Ecto neural progenitor cell (in vitro differentiated cells): ENCODE measurements at regions not wholly inside any gene's neighbourhood (a gene's known extent, or its start where the extent isn't known, plus 50 kb on each side); places are given as distances from the start of the nearest gene placed in this dataset.
"Not testable (repeated sequence)": the region's sequence is repeated elsewhere in the genome, so short reads cannot be mapped to it uniquely, and the experiment has no call there.

Experiments used
- DNase-seq: peaks from one replicate; pipeline ENCODE4 v3.0.0-alpha.2; 2018; ENCODE audit warnings: low spot score

DNA sequence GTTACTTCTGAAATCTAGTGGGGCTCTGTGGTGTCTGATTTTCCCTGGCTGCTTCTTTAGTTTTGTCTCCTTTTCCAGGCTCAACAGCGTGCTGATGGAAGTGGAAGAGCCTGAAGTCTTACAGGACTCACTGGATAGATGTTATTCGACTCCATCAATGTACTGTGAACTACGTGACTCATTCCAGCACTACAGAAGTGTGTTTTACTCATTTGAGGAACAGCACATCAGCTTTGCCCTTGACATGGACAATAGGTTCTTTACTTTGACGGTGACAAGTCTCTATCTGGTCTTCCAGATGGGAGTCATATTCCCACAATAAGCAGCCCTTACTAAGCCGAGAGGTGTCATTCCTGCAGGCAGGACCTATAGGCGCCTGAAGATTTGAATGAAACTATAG is 51.1 kb downstream of the NBPF8 start:
- not testable (repeated sequence) for DNase-seq

- not testable (repeated sequence) for DNase-seq
Observed at GRCh38 chr1:120477663-120478062, 62.8 kb downstream of the NBPF8 start.

GRCh38 chr1:120478400-120478799 is 63.6 kb downstream of the NBPF8 start:
- DNase-seq, result not testable (repeated sequence)

GRCh38 chr1:120487542-120487941 is 72.7 kb downstream of the NBPF8 start:
- not testable (repeated sequence) for DNase-seq

GRCh38 chr1:120489217-120489616 is 74.4 kb downstream of the NBPF8 start:
- DNase-seq, result not testable (repeated sequence)

DNA sequence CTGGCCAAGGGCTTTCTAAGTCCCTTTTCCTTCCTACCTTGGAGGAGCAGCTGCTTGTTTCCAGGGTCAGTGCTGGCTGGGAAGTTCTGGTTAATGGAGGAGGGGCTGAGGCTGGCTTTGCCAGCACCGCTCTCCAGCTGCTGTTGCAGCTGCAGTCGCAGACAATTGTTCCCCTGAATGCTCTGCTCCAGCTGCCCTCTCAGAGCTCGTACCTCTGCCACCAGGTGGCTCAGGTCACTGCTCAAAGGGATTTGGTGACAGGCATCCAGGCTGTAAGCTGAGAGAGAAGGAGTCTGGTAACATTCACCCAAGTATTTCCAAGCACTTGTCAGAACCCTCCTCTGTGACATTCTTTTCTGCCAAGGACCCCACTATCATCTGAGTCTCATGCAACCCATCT is 82.3 kb downstream of the NBPF8 start:
- DNase-seq, result not testable (repeated sequence)

GRCh38 chr1:120503284-120503683 is 88.4 kb downstream of the NBPF8 start:
- not testable (repeated sequence) for DNase-seq

- DNase-seq, result not testable (repeated sequence)
Observed at GRCh38 chr1:120506352-120506751, 91.5 kb downstream of the NBPF8 start.

DNA sequence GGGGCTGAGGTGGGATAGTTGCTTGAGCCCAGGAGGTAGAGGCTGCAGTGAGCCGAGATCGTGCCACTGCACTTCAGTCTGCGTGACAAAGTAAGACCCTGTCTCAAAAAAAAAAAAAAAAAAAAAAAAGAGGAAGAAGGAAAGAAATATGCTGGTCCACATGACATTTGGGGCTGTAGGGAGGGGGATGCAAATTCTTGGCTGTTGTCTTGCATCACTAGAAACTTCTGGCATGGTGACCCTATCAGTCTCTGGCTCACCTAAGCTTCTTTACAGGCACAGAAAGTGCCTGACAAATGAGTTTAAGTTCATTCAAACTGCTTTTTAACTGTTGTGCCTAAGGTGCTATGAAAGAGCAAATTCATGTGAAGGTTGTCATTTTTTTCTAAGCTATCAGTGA is 93.5 kb downstream of the NBPF8 start:
- not testable (repeated sequence) for DNase-seq

- DNase-seq, result not testable (repeated sequence)
Observed at GRCh38 chr1:120509258-120509657, 94.4 kb downstream of the NBPF8 start.

- DNase-seq, result not testable (repeated sequence)
Observed at GRCh38 chr1:120513099-120513498, 98.3 kb downstream of the NBPF8 start.

DNA sequence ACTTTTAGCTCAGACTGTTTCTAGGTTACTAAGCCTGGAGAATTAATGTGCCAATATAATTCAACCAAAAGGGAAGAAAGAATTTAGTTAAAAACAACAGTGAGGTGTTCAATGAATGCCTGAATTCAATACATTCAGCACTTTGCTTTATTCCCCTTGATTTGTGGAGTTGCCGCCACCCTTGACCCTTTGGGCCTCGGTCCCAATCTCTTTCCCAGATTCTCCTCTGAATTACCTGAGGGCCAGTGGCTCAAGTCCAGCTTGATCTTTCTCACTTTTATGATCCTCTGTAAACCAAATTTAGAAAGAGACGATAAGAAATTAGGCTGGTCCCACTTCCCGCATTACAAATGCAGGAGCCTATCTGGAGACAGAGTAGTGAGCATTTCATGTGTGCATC is 98.7 kb downstream of the NBPF8 start:
- not testable (repeated sequence) for DNase-seq

DNA sequence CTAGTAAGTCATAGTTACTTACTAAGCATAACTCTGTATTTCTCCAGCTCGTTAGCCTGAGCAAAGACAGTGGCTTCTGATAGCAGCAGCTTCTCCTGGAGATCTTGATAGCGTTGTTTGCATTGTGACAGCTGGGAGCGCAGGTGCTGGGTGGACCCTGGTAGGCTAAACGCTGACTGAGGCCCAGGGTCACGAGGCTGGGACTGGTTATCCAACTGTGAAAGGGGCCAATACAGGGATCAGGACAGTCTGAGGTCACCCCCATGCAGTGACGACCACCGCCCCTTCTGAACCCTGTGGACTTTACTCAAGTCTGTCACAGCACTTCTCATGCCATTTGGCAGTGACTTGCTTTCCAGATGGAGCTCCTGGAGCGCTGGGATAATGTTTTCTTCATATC is 104.4 kb downstream of the NBPF8 start:
- DNase-seq, result not testable (repeated sequence)

- DNase-seq, result not testable (repeated sequence)
Observed at GRCh38 chr1:120524416-120524815, 109.6 kb downstream of the NBPF8 start.

- not testable (repeated sequence) for DNase-seq
Observed at GRCh38 chr1:120525386-120525785, 110.6 kb downstream of the NBPF8 start.

- not testable (repeated sequence) for DNase-seq
Observed at GRCh38 chr1:120529475-120530089, 114.7 kb downstream of the NBPF8 start.

DNA sequence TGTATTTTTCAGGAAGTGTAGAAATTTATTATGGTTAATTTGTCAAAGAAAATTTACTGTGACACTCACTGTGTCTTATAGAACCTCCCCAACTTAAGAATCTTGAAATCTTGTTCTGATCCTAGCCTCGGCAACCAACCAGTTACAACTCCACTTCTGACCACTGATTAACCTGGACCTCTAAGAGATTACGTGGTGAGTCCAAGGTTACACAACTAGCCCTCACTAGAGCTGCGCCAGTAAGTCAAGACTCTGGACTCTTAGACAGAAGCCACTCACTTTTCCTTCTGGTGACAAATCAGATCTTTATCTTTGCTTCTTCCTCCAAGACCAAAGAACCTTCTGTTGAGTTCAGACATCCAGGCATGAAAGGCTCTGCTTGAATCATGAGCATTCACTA is 116.6 kb downstream of the NBPF8 start:
- DNase-seq, result not testable (repeated sequence)

DNA sequence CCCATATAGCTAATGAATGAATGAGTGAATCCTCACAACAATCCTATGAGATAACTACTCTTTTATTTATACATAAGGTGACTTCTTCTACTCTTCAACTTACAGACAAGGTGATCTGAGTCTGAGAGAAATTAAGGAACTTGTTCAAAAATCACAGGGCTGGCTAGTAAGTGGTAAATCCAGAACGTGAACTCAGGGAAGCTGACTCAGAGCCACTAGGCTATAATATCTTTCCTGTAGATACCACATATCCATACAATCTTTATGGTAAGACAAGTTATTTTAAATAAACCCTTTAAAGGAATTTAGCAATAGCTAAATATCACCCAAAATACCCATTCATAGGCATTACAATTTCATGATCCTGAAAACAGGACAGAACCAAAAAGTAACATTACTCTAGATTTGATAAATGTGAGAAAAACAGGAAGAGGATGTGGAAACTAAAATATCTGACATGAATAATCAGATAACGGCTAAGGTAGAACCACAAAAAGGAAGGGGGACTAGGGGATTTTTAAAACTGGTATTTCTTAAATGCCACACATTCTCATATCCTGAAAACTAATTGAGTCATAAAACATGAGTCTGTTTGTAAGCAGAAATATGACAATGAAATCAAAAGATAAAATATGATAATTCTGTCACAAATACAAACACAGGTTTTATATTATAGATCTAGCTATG is 119.7 kb downstream of the NBPF8 start:
- DNase-seq, result not testable (repeated sequence)

DNA sequence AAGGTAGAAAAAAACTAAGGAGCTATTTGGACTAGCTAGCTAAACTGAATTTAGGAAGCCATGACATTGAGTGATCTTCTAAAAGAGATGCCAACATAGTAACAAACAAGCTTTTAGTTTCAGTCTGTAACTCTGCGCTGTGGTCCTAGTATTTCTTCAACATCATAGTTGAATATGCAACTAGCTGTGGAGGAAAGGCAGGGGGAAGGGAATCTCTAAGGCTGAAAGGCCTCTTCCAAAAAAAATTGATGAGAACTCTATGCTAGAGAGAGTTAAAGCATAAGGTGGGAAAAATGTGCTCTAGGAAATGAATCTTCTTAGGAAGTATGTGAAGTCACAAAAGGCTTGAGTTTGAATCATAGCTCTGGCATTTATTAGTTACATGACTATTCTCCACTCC is 120.2 kb downstream of the NBPF8 start:
- DNase-seq, result not testable (repeated sequence)

DNA sequence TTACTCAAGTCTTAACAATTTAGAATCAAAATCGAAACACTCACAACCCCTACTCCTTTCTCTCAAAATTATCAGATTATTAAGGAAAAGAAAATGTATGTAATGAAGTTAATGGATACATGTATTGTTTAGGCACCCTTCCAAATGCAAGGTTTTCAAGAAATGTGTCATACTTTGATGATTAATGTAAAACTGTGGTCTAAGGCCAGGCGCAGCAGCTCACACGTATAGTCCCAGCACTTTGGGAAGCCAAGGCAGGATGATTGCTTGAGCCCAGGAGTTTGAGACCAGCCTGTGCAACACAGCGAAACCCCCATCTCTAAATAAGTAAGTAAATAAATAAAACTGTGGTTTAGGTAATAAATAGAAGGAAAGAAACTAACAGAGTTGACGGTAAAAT is 126.6 kb downstream of the NBPF8 start:
- DNase-seq, result not testable (repeated sequence)

DNA sequence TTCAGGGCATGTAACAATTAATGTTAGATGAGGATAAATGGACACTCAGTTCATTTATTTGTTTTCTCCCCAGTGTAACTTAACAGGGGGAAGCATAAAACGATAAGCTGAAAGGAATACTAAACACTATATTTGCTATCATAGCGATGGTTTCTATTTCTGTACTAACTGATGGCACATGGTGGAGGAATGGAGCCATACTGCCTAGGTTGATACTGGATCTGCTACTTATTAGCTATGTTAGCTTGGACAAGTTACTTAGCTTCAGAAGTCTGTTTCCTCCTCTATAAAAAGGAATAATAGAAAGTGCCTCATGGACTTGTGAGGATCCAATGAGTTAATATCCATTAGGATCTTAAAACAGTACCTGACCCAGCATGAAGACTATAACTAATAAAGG is 127.5 kb downstream of the NBPF8 start:
- not testable (repeated sequence) for DNase-seq

- not testable (repeated sequence) for DNase-seq
Observed at GRCh38 chr1:120542940-120543339, 128.1 kb downstream of the NBPF8 start.

DNA sequence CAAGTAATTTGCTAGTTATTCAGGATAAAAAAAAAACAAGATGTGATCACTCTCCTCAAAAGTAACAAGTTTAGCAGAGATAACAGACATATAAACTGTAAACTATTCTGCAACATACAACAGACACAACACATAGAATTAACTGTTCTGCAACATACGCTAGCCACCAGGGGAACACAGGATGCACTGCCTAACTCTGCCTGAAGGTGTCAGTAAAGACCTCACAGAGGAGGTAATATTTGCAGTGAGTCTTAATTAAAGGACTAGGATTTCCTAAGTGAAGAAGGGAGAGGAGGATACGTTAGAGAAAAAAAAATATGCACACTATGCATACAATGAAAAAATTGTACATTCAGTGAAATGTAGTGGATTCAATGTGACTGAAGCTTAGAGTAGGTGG is 129.6 kb downstream of the NBPF8 start:
- DNase-seq, result not testable (repeated sequence)

DNA sequence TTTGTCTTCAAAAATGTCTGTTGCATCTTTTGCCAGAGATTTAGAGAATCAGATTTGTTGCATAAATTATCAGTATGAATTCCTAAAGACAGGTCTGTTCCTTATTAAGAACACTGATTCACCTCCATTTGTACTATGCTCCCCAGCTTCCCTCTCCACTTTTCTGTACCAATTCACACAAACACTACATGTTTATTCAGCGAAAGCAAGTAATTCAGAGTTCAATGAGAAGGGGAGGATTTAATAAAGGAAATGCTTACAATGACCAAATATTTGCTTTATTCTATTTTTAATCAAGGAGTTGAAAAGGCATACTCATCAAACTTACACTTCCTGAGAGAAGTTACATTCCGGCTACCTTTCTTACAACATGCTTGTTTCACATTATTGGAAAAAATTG is 135.5 kb downstream of the NBPF8 start:
- not testable (repeated sequence) for DNase-seq
